Upper lobe of right lung (tissue), 1 donor: ENCODE measurements at regions not wholly inside any gene's neighbourhood (a gene's known extent, or its start where the extent isn't known, plus 50 kb on each side); places are given as distances from the start of the nearest gene placed in this dataset.
A peak's percentile ranks its signal among the peaks of the same experiment; 100 is the strongest.

Source experiments
- ATAC-seq: fragments of 200-7000 bp; cut with Tn5 transposase; one replicate; pipeline ENCODE4 v1.9.1; 2020; ENCODE audit warnings: mild to moderate bottlenecking, moderate library complexity
- DNase-seq: peaks from one replicate; pipeline ENCODE4 v3.0.0-alpha.2; 2020
- H3K27ac ChIP-seq: fragments of 200-600 bp; one replicate; pipeline ENCODE4 v1.8.0; 2022
- H3K27me3 ChIP-seq: fragments of 200-600 bp; one replicate; pipeline ENCODE4 v1.8.0; 2022; ENCODE audit warnings: mild to moderate bottlenecking
- H3K36me3 ChIP-seq: fragments of 200-600 bp; one replicate; pipeline ENCODE4 v1.8.0; 2022
- H3K4me1 ChIP-seq: fragments of 200-600 bp; one replicate; pipeline ENCODE4 v1.8.0; 2022
- H3K4me3 ChIP-seq: fragments of 200-600 bp; one replicate; pipeline ENCODE4 v1.8.0; 2022; ENCODE audit warnings: mild to moderate bottlenecking
- H3K9me3 ChIP-seq: fragments of 200-600 bp; one replicate; pipeline ENCODE4 v1.8.0; 2022
- intact Hi-C: fragments of 100-400 bp; cut with DNase I; formaldehyde crosslinking; loops from one replicate; pipeline ENCODE4 v1.11.0; 2022
- TF ChIP-seq, protein P1 (sequence below): fragments of 200-600 bp; IDR thresholded peaks from one replicate; pipeline ENCODE4 v1.8.0; 2022; ENCODE audit warnings: antibody characterized with exemption
- donor health status: DM: no; HTN: yes; CAD: no; lungs with severe emphysema.

DNA sequence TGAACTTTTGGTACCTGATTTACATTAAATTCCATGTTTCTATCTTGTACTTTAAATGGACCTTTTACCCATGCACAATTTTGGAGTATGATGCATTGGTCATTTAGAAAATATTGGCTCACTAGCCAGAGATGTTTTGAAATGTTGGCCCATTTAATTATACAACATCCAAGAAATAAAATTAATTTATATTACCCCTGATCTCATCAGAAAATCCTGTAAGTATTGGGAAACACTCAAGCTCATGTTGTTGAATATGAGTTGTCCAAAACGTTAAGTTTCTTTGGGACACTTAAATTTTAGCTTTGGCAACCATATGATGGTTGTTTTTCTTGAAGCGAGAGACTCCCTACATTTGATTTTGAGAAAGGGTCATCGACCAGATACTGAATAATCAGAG, 492.7 kb downstream of the RPS24 start:
- DNase-seq (no peak), ATAC-seq (no peak)
- intact Hi-C loops, result no loop called here
- Histone ChIP-seq H3K4me1 (no peaks in the 10 kb centered on the region), H3K27me3 (no peaks in the 10 kb centered on the region), H3K9me3 (no peaks in the 10 kb centered on the region), H3K36me3 (no peaks in the 10 kb centered on the region), H3K4me3 (no peak overlapping the region), H3K27ac (no peak overlapping the region)
- TF ChIP-seq, protein P1, sequence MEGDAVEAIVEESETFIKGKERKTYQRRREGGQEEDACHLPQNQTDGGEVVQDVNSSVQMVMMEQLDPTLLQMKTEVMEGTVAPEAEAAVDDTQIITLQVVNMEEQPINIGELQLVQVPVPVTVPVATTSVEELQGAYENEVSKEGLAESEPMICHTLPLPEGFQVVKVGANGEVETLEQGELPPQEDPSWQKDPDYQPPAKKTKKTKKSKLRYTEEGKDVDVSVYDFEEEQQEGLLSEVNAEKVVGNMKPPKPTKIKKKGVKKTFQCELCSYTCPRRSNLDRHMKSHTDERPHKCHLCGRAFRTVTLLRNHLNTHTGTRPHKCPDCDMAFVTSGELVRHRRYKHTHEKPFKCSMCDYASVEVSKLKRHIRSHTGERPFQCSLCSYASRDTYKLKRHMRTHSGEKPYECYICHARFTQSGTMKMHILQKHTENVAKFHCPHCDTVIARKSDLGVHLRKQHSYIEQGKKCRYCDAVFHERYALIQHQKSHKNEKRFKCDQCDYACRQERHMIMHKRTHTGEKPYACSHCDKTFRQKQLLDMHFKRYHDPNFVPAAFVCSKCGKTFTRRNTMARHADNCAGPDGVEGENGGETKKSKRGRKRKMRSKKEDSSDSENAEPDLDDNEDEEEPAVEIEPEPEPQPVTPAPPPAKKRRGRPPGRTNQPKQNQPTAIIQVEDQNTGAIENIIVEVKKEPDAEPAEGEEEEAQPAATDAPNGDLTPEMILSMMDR, result no peak

DNA sequence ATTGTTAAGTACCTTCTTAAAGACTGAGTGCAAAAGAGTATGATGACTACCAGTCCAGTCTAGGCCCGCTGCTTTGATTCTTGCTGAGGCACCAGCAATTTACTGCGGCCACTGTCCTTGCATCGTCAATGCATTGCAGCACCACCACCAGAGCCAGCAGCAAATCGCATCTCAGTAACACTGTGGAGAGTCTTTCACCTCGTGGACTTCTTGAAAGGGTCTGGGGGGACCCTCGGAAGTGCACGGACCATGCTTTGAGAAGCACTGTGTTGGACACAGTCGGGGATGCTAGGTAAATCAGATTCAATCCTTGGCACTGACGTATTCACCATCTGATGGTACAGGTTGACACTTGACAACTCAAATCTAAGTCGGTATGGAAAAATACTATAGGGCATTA, 493.6 kb downstream of the RPS24 start:
- Histone ChIP-seq H3K27me3 (no peaks in the 10 kb centered on the region), H3K4me3 (no peak overlapping the region), H3K4me1 (no peaks in the 10 kb centered on the region), H3K9me3 (no peaks in the 10 kb centered on the region), H3K36me3 (no peaks in the 10 kb centered on the region), H3K27ac (no peak overlapping the region)
- intact Hi-C loops, result no loop called here
- TF ChIP-seq, protein P1, result no peak
- no peak for DNase-seq
- no peak for ATAC-seq

DNA sequence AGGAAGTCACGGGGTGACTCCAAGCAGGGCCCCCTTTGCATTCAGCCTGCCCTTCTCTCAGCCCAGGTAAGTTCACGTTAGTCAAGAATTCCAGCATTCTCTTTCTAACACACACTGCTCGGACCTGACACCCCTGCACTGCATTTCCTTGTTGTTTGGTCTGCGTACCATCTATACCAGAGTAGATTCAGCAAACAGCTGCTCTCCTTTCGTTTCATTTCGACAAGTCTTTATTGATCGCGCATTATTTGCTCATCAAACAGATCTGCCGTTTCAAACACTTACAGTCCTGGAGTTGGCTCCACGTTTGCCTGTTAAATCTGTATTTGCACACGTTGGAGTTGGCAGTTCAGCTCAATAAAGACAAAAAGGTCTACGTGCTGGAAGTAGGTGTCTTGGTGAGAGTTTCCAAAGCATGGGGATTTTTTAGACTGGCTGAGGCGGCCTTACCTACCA, 495.1 kb downstream of the RPS24 start:
- H3K9me3 ChIP-seq, result no peaks in the 10 kb centered on the region
- TF ChIP-seq, protein P1, result no peak

DNA sequence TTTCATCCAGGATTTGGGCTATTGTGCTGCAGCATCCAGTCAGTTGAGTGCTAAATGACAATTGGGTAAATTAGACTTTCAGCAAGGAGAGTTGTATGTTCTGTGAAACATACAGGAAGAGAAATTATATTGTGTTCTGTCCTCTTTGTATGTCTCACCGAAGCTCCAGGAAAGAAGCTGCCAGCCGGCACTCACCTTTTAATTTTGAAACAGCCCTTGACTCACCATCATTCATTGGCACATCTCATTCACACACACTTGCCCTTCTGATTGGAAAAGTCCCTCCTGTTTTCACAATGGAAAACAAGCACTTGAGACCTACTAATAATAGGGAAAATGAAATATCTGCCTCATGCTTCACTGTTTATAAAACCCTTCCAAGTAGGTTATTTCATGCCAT, 495.6 kb downstream of the RPS24 start:
- ATAC-seq, result no peak
- Histone ChIP-seq H3K4me1 (peaks cover 6% of the 10 kb centered on the region), H3K36me3 (no peaks in the 10 kb centered on the region), H3K27me3 (no peaks in the 10 kb centered on the region), H3K9me3 (no peaks in the 10 kb centered on the region), H3K4me3 (no peak overlapping the region), H3K27ac (no peak overlapping the region)
- TF ChIP-seq, protein P1, result no peak
- intact Hi-C loops, result no loop called here
- no peak for DNase-seq

More for the DNA sequence above, 495.1 kb downstream of the RPS24 start:
- peaks cover 6% of the 10 kb centered on the region for H3K4me1 ChIP-seq
- intact Hi-C loops, result no loop called here
- no peak overlapping the region for H3K27ac ChIP-seq
- no peaks in the 10 kb centered on the region for H3K27me3 ChIP-seq
- H3K36me3 ChIP-seq, result no peaks in the 10 kb centered on the region
- no peak overlapping the region for H3K4me3 ChIP-seq
- ATAC-seq (no peak), DNase-seq (no peak)

DNA sequence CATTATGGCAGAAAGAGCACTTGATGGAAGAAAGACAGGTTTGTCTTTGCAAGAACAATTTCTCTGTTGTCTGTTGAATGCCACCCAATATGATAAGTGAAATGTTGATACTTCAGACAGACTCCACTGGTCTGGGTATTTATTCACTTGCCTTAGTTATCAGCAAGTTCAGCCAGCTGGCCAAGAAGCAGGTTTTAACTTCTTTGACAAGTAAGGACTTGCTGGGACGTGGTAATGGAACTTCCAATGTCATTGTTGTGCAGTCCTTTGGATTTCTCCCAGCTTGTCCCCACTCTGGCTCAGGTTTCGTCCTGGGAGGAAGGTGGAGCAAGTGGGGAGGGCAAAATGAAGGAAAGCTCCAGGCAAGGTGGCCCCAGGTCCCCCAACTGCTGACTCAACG, 497.4 kb downstream of the RPS24 start:
- H3K36me3 ChIP-seq, result no peaks in the 10 kb centered on the region
- no peaks in the 10 kb centered on the region for H3K27me3 ChIP-seq
- TF ChIP-seq, protein P1, result no peak
- DNase-seq (no peak), ATAC-seq (no peak)
- H3K4me1 ChIP-seq, result peaks cover 6% of the 10 kb centered on the region
- intact Hi-C loops, result no loop called here
- H3K27ac ChIP-seq, result no peak overlapping the region
- no peak overlapping the region for H3K4me3 ChIP-seq
- no peaks in the 10 kb centered on the region for H3K9me3 ChIP-seq

DNA sequence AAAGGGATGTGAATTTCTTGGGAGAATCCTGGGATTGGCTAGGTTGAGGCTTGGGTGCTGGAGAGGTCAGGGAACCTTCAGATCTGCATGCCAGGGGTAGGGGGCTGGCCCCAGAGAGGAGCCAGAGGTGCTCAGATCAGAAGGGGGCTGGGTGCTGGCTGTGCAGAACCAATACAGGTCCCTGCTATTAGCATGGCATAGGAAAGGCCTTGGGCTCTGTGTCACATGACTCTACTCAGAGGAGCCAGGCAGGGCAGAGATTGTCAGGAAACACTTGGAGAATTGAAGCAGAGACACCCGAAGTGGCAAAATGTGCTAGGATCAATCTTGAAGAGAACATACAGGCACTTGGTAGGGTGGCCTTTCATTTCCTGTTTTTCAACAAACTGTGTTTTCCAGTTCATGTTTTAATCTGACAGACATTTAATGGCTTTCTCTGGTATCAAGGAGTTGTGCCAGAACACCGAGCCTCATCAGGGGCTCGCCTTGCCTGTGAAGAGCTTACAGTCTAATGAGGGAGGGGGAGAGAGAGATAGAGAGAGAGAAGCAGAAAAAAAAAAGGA, 498.9 kb downstream of the RPS24 start:
- H3K4me3 ChIP-seq, result no peak overlapping the region
- DNase-seq, result no peak
- TF ChIP-seq, protein P1, result no peak
- peak; percentile 23 for ATAC-seq
- no peak overlapping the region for H3K27ac ChIP-seq
- H3K36me3 ChIP-seq, result no peaks in the 10 kb centered on the region
- peaks cover 6% of the 10 kb centered on the region for H3K4me1 ChIP-seq
- H3K9me3 ChIP-seq, result no peaks in the 10 kb centered on the region
- intact Hi-C loops, result no loop called here
- no peaks in the 10 kb centered on the region for H3K27me3 ChIP-seq
